ENCODE measurements at regions not wholly inside any gene's neighbourhood (a gene's known extent, or its start where the extent isn't known, plus 50 kb on each side); places are given as distances from the start of the nearest gene placed in this dataset.

DNA sequence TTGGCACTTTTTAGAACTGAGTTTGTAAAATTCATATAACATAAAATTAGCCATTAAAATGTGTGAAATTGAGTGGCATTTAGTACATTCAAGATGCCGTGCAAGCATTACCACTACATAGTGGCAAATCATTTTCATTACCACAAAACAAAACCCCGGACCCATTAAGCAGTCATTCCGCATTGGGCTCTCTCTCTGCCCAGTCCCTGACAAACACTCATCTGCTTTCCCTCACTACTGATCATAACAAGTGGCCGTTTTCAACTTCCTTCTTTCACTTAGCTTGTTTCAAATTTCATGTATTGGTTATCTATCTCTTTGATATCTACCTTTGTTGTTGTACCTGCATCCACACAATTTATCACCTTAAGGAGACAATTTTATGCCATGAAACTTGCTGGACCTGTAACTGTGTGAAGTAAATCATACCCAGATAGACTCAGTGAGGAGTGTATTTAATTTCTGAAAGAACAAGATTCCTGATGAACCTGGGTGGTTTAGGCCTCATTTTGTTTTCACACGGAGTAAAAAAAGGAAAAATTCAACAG, 202.1 kb downstream of the OR13H1 start:
- TF ChIP-seq, protein P1, sequence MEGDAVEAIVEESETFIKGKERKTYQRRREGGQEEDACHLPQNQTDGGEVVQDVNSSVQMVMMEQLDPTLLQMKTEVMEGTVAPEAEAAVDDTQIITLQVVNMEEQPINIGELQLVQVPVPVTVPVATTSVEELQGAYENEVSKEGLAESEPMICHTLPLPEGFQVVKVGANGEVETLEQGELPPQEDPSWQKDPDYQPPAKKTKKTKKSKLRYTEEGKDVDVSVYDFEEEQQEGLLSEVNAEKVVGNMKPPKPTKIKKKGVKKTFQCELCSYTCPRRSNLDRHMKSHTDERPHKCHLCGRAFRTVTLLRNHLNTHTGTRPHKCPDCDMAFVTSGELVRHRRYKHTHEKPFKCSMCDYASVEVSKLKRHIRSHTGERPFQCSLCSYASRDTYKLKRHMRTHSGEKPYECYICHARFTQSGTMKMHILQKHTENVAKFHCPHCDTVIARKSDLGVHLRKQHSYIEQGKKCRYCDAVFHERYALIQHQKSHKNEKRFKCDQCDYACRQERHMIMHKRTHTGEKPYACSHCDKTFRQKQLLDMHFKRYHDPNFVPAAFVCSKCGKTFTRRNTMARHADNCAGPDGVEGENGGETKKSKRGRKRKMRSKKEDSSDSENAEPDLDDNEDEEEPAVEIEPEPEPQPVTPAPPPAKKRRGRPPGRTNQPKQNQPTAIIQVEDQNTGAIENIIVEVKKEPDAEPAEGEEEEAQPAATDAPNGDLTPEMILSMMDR (conservative IDR thresholded peaks at IDR 0.05; ENCODE audit: low read depth, low read length) = no peak
- no peak for DNase-seq (ENCODE audit: low read depth)
- no peak overlapping the region for H3K4me3 ChIP-seq (ENCODE audit: low read length)

DNA sequence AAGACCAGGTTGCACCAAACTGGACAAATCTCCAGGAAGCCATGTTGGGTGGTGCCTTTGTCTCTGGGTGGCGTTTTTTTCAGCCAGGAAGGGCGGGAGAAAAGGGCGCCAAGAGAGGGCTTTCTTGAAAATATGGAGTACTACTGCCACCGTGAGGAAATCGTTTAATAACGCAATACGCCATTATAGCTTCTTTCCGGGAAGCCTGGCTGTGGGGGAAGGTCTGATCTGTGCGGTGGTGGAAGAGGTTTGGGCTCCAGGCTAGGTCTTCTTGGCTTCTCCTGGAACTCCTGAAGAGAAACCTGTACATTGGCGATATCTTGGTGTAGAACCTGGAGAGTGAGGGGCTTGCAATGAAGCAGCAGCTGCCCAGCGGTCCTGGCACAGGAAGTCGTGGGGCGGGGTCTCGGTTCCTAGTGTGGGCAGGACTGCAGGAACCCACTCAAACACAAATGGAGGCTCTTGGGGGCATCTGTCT, 202.7 kb downstream of the OR13H1 start:
- DNase-seq (ENCODE audit: low read depth) = no peak
- H3K4me3 ChIP-seq (ENCODE audit: low read length) = peak overlapping the region; percentile 61
- TF ChIP-seq, protein P1 (conservative IDR thresholded peaks at IDR 0.05; ENCODE audit: low read depth, low read length) = peak; percentile 28

DNA sequence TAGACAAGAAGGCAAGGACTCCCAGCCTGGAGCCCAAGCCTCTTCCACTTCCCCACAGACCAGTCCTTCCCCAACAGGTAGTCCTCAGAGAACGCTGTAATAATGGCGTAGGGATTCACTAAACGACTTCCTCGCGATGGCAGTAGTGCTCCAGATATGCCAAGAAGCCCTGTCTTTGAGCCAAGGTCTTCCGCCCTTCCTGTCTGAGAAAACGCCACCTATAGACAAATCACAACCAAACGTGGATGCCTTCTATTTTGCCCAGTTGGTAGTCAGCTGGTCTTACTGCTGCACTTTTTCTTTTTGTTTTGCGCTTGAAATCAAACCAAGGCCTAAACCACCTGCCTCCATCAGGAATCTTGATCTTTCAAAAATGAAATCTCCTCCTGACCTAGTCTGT, 203.3 kb downstream of the OR13H1 start:
- TF ChIP-seq, protein P1 (conservative IDR thresholded peaks at IDR 0.05; ENCODE audit: low read depth, low read length) = peak; percentile 37
- peak; percentile 39 for DNase-seq (ENCODE audit: low read depth)
- H3K4me3 ChIP-seq (ENCODE audit: low read length) = peak overlapping the region; percentile 61

DNA sequence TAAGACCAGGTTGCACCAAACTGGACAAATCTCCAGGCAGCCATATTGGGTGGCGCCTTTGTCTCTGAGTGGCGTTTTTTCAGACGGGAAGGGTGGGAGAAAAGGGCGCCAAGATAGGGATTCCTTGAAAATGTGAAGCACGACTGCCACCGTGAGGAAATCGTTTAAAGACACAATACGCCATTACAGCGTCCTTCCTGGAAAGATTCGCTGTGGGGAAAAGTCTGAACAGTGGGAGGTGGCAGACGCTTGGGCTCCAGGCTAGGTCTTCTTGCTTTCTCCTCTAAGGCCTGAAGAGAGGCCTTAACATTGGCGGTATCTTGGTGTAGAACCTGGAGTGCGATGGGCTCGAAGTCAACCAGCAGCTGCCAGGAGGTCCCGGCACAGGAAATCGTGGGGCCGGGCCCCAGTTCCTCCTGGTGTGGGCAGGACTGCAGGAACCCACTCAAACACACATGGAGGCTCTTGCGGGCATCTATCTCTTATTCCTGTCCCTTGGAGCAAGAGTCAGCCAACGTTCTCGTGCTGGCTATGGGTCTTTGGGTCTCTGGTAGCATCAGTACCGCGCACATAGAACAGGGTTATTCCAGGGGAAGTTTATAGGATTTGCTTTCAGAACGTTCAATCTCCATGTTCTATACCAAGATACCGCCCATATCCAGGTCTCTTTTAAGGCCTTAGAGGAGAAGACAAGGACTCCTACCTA, 208.8 kb downstream of the OR13H1 start:
- H3K4me3 ChIP-seq (ENCODE audit: low read length) = peak overlapping the region; percentile 54
- TF ChIP-seq, protein P1 (conservative IDR thresholded peaks at IDR 0.05; ENCODE audit: low read depth, low read length) = peak; percentile 25
- peak; percentile 34 for DNase-seq (ENCODE audit: low read depth)

DNA sequence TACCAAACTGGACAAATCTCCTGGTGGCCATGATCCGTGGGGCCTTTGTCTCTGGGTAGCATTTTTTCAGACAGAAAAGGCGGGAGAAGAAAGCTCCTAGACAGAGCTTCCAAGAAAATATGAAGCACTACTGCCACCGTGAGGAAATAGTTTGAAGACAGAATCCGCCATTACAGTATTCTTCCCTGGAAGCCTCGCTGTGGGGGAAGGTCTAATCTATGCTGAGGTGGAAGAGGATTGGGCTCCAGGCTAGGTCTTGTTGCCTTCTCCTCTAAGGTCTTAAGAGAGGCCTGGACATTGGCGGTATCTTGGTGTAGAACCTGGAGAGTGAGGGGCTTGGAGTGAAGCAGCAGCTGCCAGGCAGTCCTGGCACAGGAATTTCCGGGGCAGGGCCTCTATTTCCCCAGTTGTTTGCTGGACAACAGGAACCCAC, 218.9 kb downstream of the OR13H1 start:
- TF ChIP-seq, protein P1 (conservative IDR thresholded peaks at IDR 0.05; ENCODE audit: low read depth, low read length) = peak; percentile 23
- no peak for DNase-seq (ENCODE audit: low read depth)
- peak overlapping the region; percentile 18 for H3K4me3 ChIP-seq (ENCODE audit: low read length)

DNA sequence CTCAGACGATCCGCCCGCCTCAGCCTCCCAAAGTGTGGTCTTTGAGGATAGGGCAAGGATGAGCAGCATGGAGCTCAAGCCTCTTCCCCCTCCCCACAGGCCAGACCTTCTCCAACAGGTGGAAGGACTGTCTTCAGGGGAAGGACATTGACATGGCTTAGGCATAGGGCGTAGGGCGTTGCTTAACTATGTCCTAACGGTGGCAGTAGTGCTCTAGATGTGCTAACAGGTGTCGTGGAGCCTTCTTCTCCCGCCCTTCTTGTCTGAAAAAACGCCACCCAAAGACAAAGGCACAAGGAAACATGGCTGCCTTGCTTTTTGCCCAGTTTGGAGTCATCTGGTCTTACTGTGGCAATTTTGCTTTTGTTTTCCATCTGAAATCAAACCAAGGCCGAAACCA, 219.8 kb downstream of the OR13H1 start:
- DNase-seq (ENCODE audit: low read depth) = no peak
- peak overlapping the region; percentile 18 for H3K4me3 ChIP-seq (ENCODE audit: low read length)
- TF ChIP-seq, protein P1 (conservative IDR thresholded peaks at IDR 0.05; ENCODE audit: low read depth, low read length) = peak; percentile 43

DNA sequence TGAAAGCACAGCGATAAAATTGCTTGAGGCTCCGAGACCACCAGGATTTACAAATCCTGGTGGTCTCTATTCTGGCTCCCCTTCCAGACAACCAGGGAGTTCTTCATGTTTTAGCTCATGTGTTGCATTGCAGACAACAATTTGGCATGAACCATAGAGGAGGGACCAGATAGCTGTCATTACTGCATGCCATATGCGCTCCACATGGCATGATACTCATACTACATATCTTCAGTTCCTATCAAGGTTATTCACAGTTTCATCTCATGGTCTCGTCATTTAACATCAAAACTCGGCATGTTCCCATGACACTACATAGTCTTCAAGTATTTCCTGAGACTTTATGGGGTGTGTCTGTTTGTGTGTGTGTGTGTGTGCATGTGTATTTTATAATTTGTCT, 220.3 kb downstream of the OR13H1 start:
- H3K4me3 ChIP-seq (ENCODE audit: low read length) = peak overlapping the region; percentile 18
- TF ChIP-seq, protein P1 (conservative IDR thresholded peaks at IDR 0.05; ENCODE audit: low read depth, low read length) = no peak
- no peak for DNase-seq (ENCODE audit: low read depth)

All from retinal pigment epithelial cell (primary cell).